Tibial nerve (tissue), 4 donors: ENCODE measurements at regions not wholly inside any gene's neighbourhood (a gene's known extent, or its start where the extent isn't known, plus 50 kb on each side); places are given as distances from the start of the nearest gene placed in this dataset.

Experiments used
- DNase-seq, 2 donors: peaks; one replicate each; pipeline ENCODE4 v3.0.0-alpha.2; 2019; ENCODE audit warnings: low spot score in 2 of 2
- H3K27ac ChIP-seq, 4 donors: fragments of 200-600 bp; sonication (generic) in 3 of 4; one replicate each; pipeline ENCODE4 v1.5.1; 2017 to 2019; ENCODE audit warnings: mild to moderate bottlenecking in 1 of 4
- H3K27me3 ChIP-seq, 2 donors: fragments of 200-600 bp; sonication (generic) in 1 of 2; one replicate each; pipeline versions ENCODE4 v1.5.1 to v1.6.0; 2017 to 2019
- H3K36me3 ChIP-seq, 3 donors: fragments of 200-600 bp; sonication (generic); one replicate each; pipeline ENCODE4 v1.5.1; 2018 to 2019
- H3K4me1 ChIP-seq, 4 donors: fragments of 200-600 bp; sonication (generic) in 3 of 4; one replicate each; pipeline ENCODE4 v1.5.1; 2017 to 2019
- H3K4me3 ChIP-seq, 4 donors: fragments of 200-600 bp; sonication (generic) in 3 of 4; one replicate each; pipeline ENCODE4 v1.5.1; 2017 to 2019; ENCODE audit warnings: mild to moderate bottlenecking in 1 of 4, moderate library complexity in 1 of 4
- H3K9me3 ChIP-seq, 4 donors: fragments of 200-600 bp; sonication (generic) in 3 of 4; one replicate each; pipeline ENCODE4 v1.5.1; 2017 to 2019
- EP300 ChIP-seq, 2 donors: sonication (generic); formaldehyde crosslinking; IDR thresholded peaks; one replicate each; pipeline ENCODE4 v1.6.1; 2017; ENCODE audit warnings: antibody characterized with exemption in 2 of 2, mild to moderate bottlenecking in 1 of 2
- POLR2A ChIP-seq, 2 donors: fragments of 450-650 bp; IDR thresholded peaks; one replicate each; pipeline ENCODE4 v1.6.1; 2017; ENCODE audit warnings: antibody characterized with exemption in 2 of 2, mild to moderate bottlenecking in 2 of 2, moderate library complexity in 2 of 2
- WGBS, 2 donors: methylation state at CpG; one replicate each; pipeline ENCODE4 v1.1.5; 2018; 5-methylcytosine and 5-hydroxymethylcytosine counted together
- TF ChIP-seq, protein P1 (sequence below), 5 experiments: fragments of 200-600 bp in 3 of 5; fragments of 450-650 bp in 2 of 5; sonication (generic) in 3 of 5; IDR thresholded peaks; one replicate each; pipeline ENCODE4 v1.5.1; 2016 to 2019; ENCODE audit warnings: antibody characterized with exemption in 5 of 5, mild to moderate bottlenecking in 3 of 5, moderate library complexity in 2 of 5

- TF ChIP-seq POLR2A (IDR thresholded peaks at IDR 0.05), result no peak
- TF ChIP-seq, protein P1, sequence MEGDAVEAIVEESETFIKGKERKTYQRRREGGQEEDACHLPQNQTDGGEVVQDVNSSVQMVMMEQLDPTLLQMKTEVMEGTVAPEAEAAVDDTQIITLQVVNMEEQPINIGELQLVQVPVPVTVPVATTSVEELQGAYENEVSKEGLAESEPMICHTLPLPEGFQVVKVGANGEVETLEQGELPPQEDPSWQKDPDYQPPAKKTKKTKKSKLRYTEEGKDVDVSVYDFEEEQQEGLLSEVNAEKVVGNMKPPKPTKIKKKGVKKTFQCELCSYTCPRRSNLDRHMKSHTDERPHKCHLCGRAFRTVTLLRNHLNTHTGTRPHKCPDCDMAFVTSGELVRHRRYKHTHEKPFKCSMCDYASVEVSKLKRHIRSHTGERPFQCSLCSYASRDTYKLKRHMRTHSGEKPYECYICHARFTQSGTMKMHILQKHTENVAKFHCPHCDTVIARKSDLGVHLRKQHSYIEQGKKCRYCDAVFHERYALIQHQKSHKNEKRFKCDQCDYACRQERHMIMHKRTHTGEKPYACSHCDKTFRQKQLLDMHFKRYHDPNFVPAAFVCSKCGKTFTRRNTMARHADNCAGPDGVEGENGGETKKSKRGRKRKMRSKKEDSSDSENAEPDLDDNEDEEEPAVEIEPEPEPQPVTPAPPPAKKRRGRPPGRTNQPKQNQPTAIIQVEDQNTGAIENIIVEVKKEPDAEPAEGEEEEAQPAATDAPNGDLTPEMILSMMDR (IDR thresholded peaks at IDR 0.05), result no peak
- TF ChIP-seq EP300 (IDR thresholded peaks at IDR 0.05), result no peak
- DNase-seq, result no peak
- Histone ChIP-seq H3K36me3 (no peaks in the 10 kb centered on the region), H3K4me3 (no peak overlapping the region), H3K27me3 (no peaks in the 10 kb centered on the region), H3K4me1 (no peaks in the 10 kb centered on the region), H3K27ac (no peak overlapping the region), H3K9me3 (no peaks in the 10 kb centered on the region)
- WGBS, 2 donors, result 25 to 48% methylated on average over 1 of the region's 1 CpG
These were observed 594.4 kb downstream of the SQOR start for GRCh38 chr15:46229263-46229662.

GRCh38 chr15:46231786-46232185 lies 597.0 kb downstream of the SQOR start:
- H3K4me1 ChIP-seq, result no peaks in the 10 kb centered on the region
- WGBS, 2 donors, result 79 to 84% methylated on average over 5 of the region's 5 CpGs
- H3K4me3 ChIP-seq, result no peak overlapping the region
- no peak overlapping the region for H3K27ac ChIP-seq
- no peaks in the 10 kb centered on the region for H3K9me3 ChIP-seq
- no peaks in the 10 kb centered on the region for H3K27me3 ChIP-seq
- no peaks in the 10 kb centered on the region for H3K36me3 ChIP-seq
- no peak for TF ChIP-seq POLR2A (IDR thresholded peaks at IDR 0.05)
- no peak for TF ChIP-seq EP300 (IDR thresholded peaks at IDR 0.05)
- TF ChIP-seq, protein P1 (IDR thresholded peaks at IDR 0.05), result no peak
- DNase-seq, result no peak

DNA sequence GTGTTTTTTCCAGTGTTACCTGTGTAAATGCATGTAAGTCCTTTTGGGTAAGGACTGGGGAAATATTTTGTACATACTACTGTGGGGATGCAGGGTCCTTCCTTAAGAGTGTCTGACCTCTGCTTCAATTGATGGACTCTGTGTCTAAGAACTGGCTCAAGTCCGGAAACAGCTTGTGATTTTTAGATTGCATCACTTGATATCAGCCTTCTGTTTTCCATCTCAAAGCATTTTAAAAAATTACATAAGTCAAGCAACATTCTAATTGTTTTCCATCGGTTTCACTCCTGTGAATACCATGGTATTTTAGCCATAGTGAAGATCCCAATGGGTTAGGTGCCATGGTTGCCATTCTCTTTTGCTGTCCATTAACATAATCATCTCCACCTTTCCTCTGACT lies 597.6 kb downstream of the SQOR start:
- H3K9me3 ChIP-seq, result no peaks in the 10 kb centered on the region
- no peak for DNase-seq
- H3K4me3 ChIP-seq, result no peak overlapping the region
- no peaks in the 10 kb centered on the region for H3K27me3 ChIP-seq
- H3K4me1 ChIP-seq, result no peaks in the 10 kb centered on the region
- TF ChIP-seq, protein P1 (IDR thresholded peaks at IDR 0.05), result no peak
- TF ChIP-seq EP300 (IDR thresholded peaks at IDR 0.05) (no peak), POLR2A (IDR thresholded peaks at IDR 0.05) (no peak)
- WGBS, 2 donors, result 61 to 63% methylated on average over 2 of the region's 2 CpGs
- no peak overlapping the region for H3K27ac ChIP-seq
- no peaks in the 10 kb centered on the region for H3K36me3 ChIP-seq

GRCh38 chr15:46242935-46243334 lies 608.1 kb downstream of the SQOR start:
- H3K9me3 ChIP-seq, result no peaks in the 10 kb centered on the region
- DNase-seq, result no peak
- no peaks in the 10 kb centered on the region for H3K27me3 ChIP-seq
- no peak overlapping the region for H3K27ac ChIP-seq
- H3K36me3 ChIP-seq, result no peaks in the 10 kb centered on the region
- no peaks in the 10 kb centered on the region for H3K4me1 ChIP-seq
- no peak overlapping the region for H3K4me3 ChIP-seq
- TF ChIP-seq POLR2A (IDR thresholded peaks at IDR 0.05), result no peak
- TF ChIP-seq EP300 (IDR thresholded peaks at IDR 0.05), result no peak
- TF ChIP-seq, protein P1 (IDR thresholded peaks at IDR 0.05), result no peak
- 64 to 78% methylated on average over 1 of the region's 1 CpG for WGBS, 2 donors

DNA sequence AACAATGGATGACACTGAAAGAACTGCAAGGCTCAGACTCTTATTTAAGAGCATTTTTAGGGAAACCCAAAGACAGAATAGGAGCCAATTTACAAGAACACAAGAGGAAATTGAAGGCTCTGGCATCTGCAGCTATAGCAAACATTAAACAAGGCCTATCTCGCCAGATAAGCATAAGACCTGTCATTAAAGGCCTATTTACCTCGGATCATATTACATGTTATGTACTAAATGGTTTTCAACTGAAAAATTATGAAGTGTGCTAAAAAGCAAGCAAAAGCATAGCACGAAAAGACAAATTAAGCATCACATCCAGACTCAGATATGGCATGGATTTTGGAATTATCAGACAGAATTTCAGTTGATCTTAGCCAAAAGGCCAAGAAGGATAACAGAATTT lies 617.1 kb downstream of the SQOR start:
- DNase-seq, result no peak
- no peak overlapping the region for H3K4me3 ChIP-seq
- no peak overlapping the region for H3K27ac ChIP-seq
- H3K36me3 ChIP-seq, result no peaks in the 10 kb centered on the region
- H3K9me3 ChIP-seq, result no peaks in the 10 kb centered on the region
- TF ChIP-seq, protein P1 (IDR thresholded peaks at IDR 0.05), result no peak
- no peak for TF ChIP-seq EP300 (IDR thresholded peaks at IDR 0.05)
- TF ChIP-seq POLR2A (IDR thresholded peaks at IDR 0.05), result no peak
- H3K4me1 ChIP-seq, result peaks cover 0 to 10% (median 0%) of the 10 kb centered on the region in 4 donors
- H3K27me3 ChIP-seq, result no peaks in the 10 kb centered on the region
- 77 to 84% methylated on average over 3 of the region's 3 CpGs for WGBS, 2 donors
